ENCODE measurements at regions not wholly inside any gene's neighbourhood (a gene's known extent, or its start where the extent isn't known, plus 50 kb on each side); places are given as distances from the start of the nearest gene placed in this dataset.
"Not testable (repeated sequence)": the region's sequence is repeated elsewhere in the genome, so short reads cannot be mapped to it uniquely, and the experiment has no call there.

- no peak for DNase-seq
Observed at GRCh38 chr12:92255741-92256140, 110.1 kb upstream of the BTG1 start.

- no peak for DNase-seq
Observed at GRCh38 chr12:92253301-92253700, 107.7 kb upstream of the BTG1 start.

- no peak for DNase-seq
Observed at GRCh38 chr12:92248977-92249376, 103.3 kb upstream of the BTG1 start.

GRCh38 chr12:92244036-92244435 is 98.4 kb upstream of the BTG1 start:
- no peak for DNase-seq

GRCh38 chr12:92242907-92243306 is 97.3 kb upstream of the BTG1 start:
- no peak for DNase-seq

- no peak for DNase-seq
Observed at GRCh38 chr12:92237762-92238523, 92.3 kb upstream of the BTG1 start.

GRCh38 chr12:92237262-92237661 is 91.6 kb upstream of the BTG1 start:
- DNase-seq, result no peak

GRCh38 chr12:92235703-92236472 is 90.2 kb upstream of the BTG1 start:
- DNase-seq, result no peak

- no peak for DNase-seq
Observed at GRCh38 chr12:92234533-92234932, 88.9 kb upstream of the BTG1 start.

GRCh38 chr12:92233346-92234015 is 87.8 kb upstream of the BTG1 start:
- no peak for DNase-seq

- DNase-seq, result not testable (repeated sequence)
Observed at GRCh38 chr12:92232371-92232932, 86.8 kb upstream of the BTG1 start.

GRCh38 chr12:92231945-92232344 is 86.3 kb upstream of the BTG1 start:
- not testable (repeated sequence) for DNase-seq

GRCh38 chr12:92231532-92231931 is 85.9 kb upstream of the BTG1 start:
- not testable (repeated sequence) for DNase-seq

- DNase-seq, result no peak
Observed at GRCh38 chr12:92229381-92229780, 83.7 kb upstream of the BTG1 start.

- no peak for DNase-seq
Observed at GRCh38 chr12:92226961-92227360, 81.3 kb upstream of the BTG1 start.

GRCh38 chr12:92226071-92226661 is 80.5 kb upstream of the BTG1 start:
- DNase-seq, result no peak

- no peak for DNase-seq
Observed at GRCh38 chr12:92224685-92225331, 79.2 kb upstream of the BTG1 start.

GRCh38 chr12:92223481-92223880 is 77.8 kb upstream of the BTG1 start:
- DNase-seq, result no peak

- DNase-seq, result no peak
Observed at GRCh38 chr12:92221656-92222315, 76.1 kb upstream of the BTG1 start.

GRCh38 chr12:92218394-92219077 is 72.9 kb upstream of the BTG1 start:
- no peak for DNase-seq

- no peak for DNase-seq
Observed at GRCh38 chr12:92216092-92216491, 70.4 kb upstream of the BTG1 start.

All from NCI-H510A treated with DMSO at 0.1 percent for 48 hours (cell line).